ENCODE measurements at regions not wholly inside any gene's neighbourhood (a gene's known extent, or its start where the extent isn't known, plus 50 kb on each side); places are given as distances from the start of the nearest gene placed in this dataset.

GRCh38 chr7:156148547-156148946 is 336.3 kb upstream of the SHH start:
- DNase-seq: no peak

DNA sequence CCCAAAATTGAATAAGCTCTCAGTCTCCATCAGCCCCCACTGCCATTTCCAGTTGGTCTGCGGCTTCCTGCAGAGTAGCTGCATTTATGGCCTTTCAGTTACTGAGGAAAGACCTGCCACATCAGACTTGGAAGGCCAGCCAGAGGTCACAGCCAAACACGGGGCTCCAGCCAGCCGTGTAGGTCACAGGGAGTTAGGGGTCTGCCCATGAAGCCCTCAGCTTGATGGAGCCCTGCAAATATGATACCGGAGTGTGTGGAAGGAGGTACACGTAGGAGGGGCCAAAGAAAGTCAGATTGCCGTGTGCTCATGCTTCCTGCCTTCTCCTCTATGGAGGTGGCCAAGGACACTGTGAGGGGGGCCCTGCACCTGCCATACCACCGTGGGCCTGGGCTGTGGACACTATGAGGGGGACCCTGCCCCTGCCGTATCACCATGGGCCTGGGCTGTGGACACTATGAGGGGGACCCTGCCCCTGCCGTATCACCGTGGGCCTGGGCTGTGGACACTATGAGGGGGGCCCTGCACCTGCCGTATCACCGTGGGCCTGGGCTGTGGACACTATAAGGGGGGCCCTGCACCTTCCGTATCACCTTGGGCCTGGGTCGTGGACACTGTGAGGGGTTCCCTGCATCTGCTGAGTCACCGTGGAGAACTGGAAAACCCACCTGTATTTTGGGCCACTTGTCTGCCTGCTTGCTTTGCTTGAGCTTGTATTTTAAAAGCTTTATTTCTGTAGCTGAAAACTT is 335.7 kb upstream of the SHH start:
- no peak for DNase-seq

DNA sequence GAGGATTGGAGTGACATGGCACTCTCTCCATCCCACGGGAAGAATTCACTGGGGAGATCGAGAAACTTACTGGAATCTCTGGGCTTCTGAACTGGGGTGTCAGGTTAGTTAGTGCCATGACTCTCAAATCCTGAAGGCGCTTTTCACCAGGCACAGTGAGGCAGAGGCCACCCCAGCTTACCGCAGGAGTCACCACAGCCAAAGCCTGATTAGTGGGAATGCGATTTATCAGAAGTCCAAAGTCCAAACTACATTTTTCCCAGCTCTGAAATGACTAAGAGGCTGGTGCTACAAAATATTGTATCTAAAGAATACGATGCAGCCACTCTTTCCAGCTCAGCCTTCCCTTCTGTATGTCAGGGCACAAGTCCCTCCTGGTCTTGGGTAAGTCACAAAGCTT is 334.8 kb upstream of the SHH start:
- DNase-seq: no peak

GRCh38 chr7:156145996-156146395 is 333.7 kb upstream of the SHH start:
- DNase-seq: no peak

- no peak for DNase-seq
Measured at GRCh38 chr7:156145184-156145583, 332.9 kb upstream of the SHH start.

DNA sequence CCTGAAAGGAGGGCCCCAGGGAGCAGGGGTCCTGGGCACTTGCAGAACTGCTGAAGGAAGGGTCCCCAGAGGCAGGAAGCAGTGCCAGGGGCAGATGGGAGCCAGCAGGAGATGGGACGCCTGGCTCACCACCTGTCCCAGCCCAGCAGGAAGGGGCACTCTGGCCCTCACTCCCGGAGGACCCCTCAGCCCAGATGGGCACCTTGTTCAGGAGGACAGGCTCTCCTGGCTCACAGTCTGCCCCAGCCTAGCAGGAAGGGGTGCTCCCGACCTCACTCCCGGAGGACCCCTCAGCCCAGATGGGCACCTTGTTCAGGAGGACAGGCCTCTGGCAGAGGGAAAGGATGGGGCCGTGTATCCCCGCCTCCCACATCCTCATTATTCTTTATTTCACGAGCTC is 331.4 kb upstream of the SHH start:
- DNase-seq: no peak

DNA sequence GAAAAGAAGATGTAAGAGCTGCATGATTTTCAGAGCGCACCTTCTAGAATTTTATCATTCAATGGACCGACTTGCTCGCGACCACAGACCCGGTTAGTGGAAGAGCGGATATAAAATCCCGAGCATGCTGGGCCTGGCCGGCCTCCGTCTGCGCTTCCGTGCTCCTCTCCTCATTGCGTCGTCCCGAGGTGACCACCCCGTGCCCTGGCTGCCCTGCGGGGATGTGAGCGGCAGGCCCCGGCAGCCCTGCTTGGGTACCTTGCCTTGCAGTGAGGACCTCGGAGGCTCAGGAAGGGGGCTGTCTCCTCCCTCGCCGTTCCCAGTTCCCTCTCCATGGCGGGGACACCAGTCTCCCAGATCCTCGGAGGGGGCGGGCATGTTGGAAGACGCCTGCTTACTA is 330.9 kb upstream of the SHH start:
- DNase-seq: no peak

- DNase-seq: no peak
Measured at GRCh38 chr7:156141941-156142340, 329.7 kb upstream of the SHH start.

DNA sequence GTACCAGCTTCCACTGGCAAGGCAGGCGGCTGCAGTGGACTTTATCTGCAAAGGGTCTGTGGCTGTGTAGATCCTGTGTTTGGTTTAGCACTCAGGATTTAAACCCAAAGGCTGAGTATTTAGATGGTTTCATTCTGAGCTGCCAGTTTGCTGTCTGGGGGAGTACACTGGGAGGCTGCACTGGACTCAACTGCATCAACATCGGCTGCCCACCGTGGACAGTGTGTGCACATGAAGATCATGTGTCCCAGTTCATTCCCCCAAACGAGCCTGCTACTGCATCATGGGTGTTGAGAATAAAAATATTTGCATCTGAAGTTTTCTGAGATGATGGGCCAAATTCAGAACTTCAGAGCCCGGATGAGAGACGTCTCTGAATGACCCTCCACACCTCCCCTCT is 328.6 kb upstream of the SHH start:
- no peak for DNase-seq

- no peak for DNase-seq
Measured at GRCh38 chr7:156140447-156140846, 328.2 kb upstream of the SHH start.

GRCh38 chr7:156139633-156140032 is 327.4 kb upstream of the SHH start:
- DNase-seq: no peak

- no peak for DNase-seq
Measured at GRCh38 chr7:156139112-156139511, 326.8 kb upstream of the SHH start.

- DNase-seq: no peak
Measured at GRCh38 chr7:156131881-156132280, 319.6 kb upstream of the SHH start.

DNA sequence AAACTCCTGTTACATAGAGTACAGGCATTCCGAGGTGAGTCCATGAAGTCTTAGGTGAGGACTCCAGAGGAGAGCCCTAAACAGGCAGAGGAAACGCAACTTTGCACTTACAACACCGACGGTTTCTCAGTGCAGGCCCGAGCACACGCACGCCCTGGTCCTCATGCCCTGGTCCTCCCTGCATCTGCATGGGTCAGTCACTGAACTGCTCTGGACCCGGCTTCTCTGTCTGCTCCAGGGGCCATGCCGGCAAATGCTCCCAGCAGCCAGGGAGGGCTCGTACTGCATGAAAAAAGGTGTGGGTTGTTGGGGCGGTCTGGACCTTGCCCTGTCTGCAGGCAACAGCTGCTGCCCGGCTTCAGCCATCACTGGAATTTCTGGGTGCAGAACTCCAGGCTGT is 317.3 kb upstream of the SHH start:
- DNase-seq: no peak

GRCh38 chr7:156128496-156128895 is 316.2 kb upstream of the SHH start:
- DNase-seq: no peak

GRCh38 chr7:156127166-156128134 is 315.2 kb upstream of the SHH start:
- no peak for DNase-seq

- DNase-seq: no peak
Measured at GRCh38 chr7:156125841-156126730, 313.8 kb upstream of the SHH start.

GRCh38 chr7:156124356-156124755 is 312.1 kb upstream of the SHH start:
- DNase-seq: no peak

DNA sequence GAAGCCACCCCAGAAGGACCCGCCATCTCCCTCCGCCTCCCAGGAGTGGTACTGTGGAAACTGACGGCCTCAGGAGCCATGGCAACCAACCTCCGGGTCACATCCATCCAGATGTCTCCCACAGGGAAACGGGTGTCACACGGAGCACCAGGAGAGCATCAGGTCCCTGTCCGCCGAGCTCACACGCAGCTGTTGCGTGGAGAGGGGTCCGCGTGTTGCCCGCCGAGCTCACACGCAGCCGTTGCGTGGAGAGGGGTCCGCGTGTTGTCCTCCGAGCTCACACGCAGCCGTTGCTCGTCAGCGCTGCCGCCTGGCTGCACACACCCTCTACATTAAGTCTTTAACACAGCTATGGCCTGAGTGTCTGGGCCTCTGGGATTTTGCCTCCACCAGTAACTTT is 311.1 kb upstream of the SHH start:
- DNase-seq: no peak

DNA sequence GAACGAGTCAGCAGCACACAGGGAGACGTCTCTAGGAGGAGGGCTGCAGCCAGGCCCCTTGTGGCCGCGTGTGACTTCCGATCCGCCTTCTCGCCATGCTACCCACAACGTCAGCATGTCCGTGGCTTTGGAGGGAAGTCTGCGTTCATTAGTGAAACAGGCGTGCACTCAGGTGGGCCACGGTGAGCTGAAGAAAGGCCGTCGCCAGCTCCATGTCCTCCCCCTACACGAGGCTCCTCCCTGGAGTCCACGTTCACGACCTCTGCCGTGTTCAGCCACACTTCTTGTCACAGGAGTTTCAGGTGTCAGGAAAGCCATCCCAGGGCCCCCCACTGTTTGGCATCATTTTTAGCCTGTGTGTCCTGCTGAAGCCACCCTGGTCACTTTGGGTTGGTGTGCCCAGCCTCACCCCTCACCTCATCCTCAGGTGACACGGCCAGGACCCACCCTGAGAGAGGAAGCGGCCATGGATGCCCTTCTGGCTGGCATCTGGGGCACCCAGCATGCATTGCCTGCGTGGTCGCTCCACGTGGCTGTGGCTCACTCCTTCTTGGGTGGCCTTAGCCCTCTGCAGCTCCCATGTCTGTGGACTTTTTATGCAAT is 310.6 kb upstream of the SHH start:
- no peak for DNase-seq

DNA sequence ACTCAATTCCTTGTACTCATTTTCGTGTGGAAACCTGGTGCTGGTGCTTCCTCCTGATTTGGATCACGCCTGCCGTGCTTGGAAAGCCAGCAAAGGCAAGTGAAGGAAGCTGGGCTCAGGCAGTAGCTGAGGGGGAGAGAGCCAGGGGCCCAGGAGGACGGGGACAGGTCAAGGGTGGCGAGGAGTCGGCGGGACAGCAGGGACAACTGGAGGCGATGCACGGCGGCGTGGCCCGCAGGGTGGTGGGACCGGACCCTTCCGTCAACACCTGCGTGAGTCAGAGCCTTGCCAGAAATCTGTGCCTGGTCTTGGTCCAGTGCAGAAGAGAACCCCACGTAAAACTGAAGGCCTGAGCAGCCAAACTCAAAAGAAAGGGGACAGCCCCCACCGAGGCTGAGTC is 309.7 kb upstream of the SHH start:
- no peak for DNase-seq

GRCh38 chr7:156121434-156121833 is 309.2 kb upstream of the SHH start:
- DNase-seq: no peak

- DNase-seq: no peak
Measured at GRCh38 chr7:156120552-156120951, 308.3 kb upstream of the SHH start.

Measured in NCI-H1417 treated with DMSO at 0.1 percent for 48 hours (cell line).